ENCODE measurements at regions not wholly inside any gene's neighbourhood (a gene's known extent, or its start where the extent isn't known, plus 50 kb on each side); places are given as distances from the start of the nearest gene placed in this dataset.

DNA sequence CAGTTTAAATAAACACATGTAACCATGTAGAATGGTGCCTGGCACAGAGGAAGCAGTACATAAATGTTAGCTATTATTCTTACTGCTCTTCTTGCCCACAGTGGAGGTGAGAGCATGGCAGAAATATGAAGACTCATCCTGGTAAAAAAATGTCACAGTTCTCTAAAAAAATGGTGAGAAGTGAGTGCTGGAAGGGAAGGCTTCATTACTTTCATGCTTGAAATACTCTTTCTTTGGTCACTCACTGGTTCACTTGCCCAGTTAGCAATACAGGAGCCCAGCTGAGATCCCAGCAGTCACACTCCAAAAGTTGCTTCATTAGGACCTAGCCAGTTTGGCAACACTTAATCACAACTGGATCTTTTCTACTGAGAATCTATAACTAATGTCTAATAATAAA, 1017.2 kb downstream of the TUSC7 start:
- no peak overlapping the region for H3K27ac ChIP-seq
- no peaks in the 10 kb centered on the region for H3K27me3 ChIP-seq
- H3K36me3 ChIP-seq: no peaks in the 10 kb centered on the region
- no peaks in the 10 kb centered on the region for H3K9me3 ChIP-seq
- no peak for DNase-seq (ENCODE audit: extremely low spot score in 2 of 2)
- H3K4me1 ChIP-seq: no peaks in the 10 kb centered on the region
- intact Hi-C loops (cut with DNase I): no loop called here
- no peak for TF ChIP-seq POLR2AphosphoS5 (IDR thresholded peaks at IDR 0.05; ENCODE audit: insufficient read depth in 1 of 2, low read depth in 1 of 2)
- TF ChIP-seq, protein P1, sequence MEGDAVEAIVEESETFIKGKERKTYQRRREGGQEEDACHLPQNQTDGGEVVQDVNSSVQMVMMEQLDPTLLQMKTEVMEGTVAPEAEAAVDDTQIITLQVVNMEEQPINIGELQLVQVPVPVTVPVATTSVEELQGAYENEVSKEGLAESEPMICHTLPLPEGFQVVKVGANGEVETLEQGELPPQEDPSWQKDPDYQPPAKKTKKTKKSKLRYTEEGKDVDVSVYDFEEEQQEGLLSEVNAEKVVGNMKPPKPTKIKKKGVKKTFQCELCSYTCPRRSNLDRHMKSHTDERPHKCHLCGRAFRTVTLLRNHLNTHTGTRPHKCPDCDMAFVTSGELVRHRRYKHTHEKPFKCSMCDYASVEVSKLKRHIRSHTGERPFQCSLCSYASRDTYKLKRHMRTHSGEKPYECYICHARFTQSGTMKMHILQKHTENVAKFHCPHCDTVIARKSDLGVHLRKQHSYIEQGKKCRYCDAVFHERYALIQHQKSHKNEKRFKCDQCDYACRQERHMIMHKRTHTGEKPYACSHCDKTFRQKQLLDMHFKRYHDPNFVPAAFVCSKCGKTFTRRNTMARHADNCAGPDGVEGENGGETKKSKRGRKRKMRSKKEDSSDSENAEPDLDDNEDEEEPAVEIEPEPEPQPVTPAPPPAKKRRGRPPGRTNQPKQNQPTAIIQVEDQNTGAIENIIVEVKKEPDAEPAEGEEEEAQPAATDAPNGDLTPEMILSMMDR (IDR thresholded peaks at IDR 0.05): no peak
- no peak for TF ChIP-seq POLR2A (IDR thresholded peaks at IDR 0.05)
- no peak overlapping the region for H3K4me3 ChIP-seq

DNA sequence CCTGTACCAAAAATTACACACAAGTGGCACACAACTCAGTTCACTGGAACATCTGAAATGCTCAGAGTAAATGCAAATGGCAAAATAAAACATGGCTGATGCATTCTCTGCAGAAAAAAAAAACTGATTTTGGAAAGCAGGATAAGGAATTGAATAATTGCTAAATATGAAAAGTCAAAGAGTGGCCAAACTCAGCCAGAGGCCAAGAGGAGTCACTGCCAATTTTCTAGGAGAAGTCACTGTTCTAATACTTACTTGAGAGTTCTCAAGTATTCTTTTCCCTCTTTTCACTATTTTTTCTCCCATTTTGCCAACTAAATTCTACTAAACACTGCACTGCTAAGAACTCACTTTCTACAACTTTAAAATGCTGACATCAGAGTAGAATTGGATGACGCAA, 1018.6 kb downstream of the TUSC7 start:
- Histone ChIP-seq H3K27ac (no peak overlapping the region), H3K27me3 (no peaks in the 10 kb centered on the region), H3K9me3 (no peaks in the 10 kb centered on the region), H3K36me3 (no peaks in the 10 kb centered on the region), H3K4me3 (no peak overlapping the region), H3K4me1 (no peaks in the 10 kb centered on the region)
- TF ChIP-seq, protein P1 (IDR thresholded peaks at IDR 0.05): no peak
- no peak for TF ChIP-seq POLR2AphosphoS5 (IDR thresholded peaks at IDR 0.05; ENCODE audit: insufficient read depth in 1 of 2, low read depth in 1 of 2)
- TF ChIP-seq POLR2A (IDR thresholded peaks at IDR 0.05): no peak
- intact Hi-C loops (cut with DNase I): no loop called here
- no peak for DNase-seq (ENCODE audit: extremely low spot score in 2 of 2)

DNA sequence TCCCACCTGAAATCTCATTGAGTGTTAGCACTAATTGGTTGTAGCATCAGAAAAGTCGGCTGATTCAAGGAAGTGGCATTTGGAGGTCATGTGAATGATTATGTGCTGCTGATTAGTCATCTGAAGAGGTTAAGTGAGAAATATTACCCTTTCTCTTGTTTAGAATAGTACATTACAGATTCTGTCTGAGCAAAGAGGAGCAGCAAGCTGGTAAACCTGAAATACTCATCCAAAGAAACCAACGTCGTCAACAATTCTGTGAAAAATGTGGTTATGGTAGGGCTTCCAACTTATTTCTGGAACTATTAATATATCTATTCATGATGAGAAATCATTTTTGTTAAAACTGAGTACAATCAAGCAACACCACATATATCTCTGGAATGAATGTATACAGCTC, 1024.9 kb downstream of the TUSC7 start:
- DNase-seq (ENCODE audit: extremely low spot score in 2 of 2): no peak
- H3K36me3 ChIP-seq: no peaks in the 10 kb centered on the region
- no peaks in the 10 kb centered on the region for H3K4me1 ChIP-seq
- no peak overlapping the region for H3K4me3 ChIP-seq
- no peaks in the 10 kb centered on the region for H3K27me3 ChIP-seq
- H3K27ac ChIP-seq: no peak overlapping the region
- intact Hi-C loops (cut with DNase I): no loop called here
- no peaks in the 10 kb centered on the region for H3K9me3 ChIP-seq
- TF ChIP-seq POLR2A (IDR thresholded peaks at IDR 0.05) (no peak), POLR2AphosphoS5 (IDR thresholded peaks at IDR 0.05; ENCODE audit: insufficient read depth in 1 of 2, low read depth in 1 of 2) (no peak)
- TF ChIP-seq, protein P1 (IDR thresholded peaks at IDR 0.05): no peak

DNA sequence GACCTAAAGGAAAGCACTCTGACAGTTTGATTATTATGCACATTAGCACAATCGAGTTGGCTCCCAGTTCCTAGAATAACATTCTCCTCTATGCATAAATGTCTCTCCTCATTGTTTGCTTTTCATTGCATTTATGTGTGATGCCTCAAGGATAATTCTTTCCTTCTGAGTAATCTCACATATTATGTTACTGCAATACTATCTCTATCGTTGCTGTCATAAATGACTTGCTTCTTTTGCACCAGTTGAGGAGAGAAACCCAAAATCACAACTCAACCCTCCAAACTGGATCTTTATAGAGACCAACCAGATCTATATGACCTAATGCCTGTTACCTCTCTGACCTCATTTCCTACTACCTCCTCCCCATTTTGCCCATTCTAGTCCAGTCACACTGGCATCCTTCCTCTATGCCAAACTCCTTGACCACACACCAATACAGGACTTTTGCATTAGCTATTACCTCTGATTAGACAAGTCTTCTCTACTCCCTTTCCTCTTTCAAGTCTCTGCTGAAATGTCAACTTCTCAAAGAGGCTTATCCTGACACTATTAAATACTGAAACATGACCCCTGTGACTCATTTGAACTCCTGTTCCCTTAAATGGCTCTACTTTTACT, 1026.0 kb downstream of the TUSC7 start:
- Histone ChIP-seq H3K4me3 (no peak overlapping the region), H3K4me1 (no peaks in the 10 kb centered on the region), H3K36me3 (no peaks in the 10 kb centered on the region), H3K27ac (no peak overlapping the region), H3K9me3 (no peaks in the 10 kb centered on the region), H3K27me3 (no peaks in the 10 kb centered on the region)
- DNase-seq (ENCODE audit: extremely low spot score in 2 of 2): no peak
- intact Hi-C loops (cut with DNase I): no loop called here
- TF ChIP-seq POLR2A (IDR thresholded peaks at IDR 0.05): no peak
- TF ChIP-seq, protein P1 (IDR thresholded peaks at IDR 0.05): no peak
- TF ChIP-seq POLR2AphosphoS5 (IDR thresholded peaks at IDR 0.05; ENCODE audit: insufficient read depth in 1 of 2, low read depth in 1 of 2): no peak

DNA sequence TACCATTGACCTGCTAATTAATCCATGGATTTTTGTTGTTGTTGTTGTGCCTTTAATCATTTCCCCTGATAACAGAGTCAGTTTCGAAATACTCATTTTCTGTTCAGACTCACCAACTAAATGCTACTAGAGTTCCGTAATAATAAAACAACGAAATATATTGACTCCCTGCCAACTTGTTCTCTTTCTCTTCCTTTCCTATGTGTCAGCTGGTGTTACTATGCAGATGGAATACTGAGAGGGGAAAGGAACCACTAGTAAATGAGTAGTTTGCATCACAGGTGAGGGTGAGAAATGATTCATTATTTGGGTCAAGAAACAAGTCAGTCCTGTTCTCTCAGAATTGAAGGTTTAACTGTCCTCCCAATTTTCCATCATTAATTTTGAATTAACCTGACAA, 1027.3 kb downstream of the TUSC7 start:
- intact Hi-C loops (cut with DNase I): no loop called here
- Histone ChIP-seq H3K9me3 (no peaks in the 10 kb centered on the region), H3K27ac (no peak overlapping the region), H3K36me3 (no peaks in the 10 kb centered on the region), H3K27me3 (no peaks in the 10 kb centered on the region), H3K4me3 (no peak overlapping the region), H3K4me1 (no peaks in the 10 kb centered on the region)
- TF ChIP-seq POLR2AphosphoS5 (IDR thresholded peaks at IDR 0.05; ENCODE audit: insufficient read depth in 1 of 2, low read depth in 1 of 2): no peak
- TF ChIP-seq, protein P1 (IDR thresholded peaks at IDR 0.05): no peak
- TF ChIP-seq POLR2A (IDR thresholded peaks at IDR 0.05): no peak
- DNase-seq (ENCODE audit: extremely low spot score in 2 of 2): no peak
